H1 (cell line): ENCODE measurements at regions not wholly inside any gene's neighbourhood (a gene's known extent, or its start where the extent isn't known, plus 50 kb on each side); places are given as distances from the start of the nearest gene placed in this dataset.

ENCODE experiments used
- CTCF ChIA-PET: fragments of 300-600 bp; sonication (Branson Sonifier 250); formaldehyde crosslinking; loops from one replicate; lab custom pipeline; 2021; ENCODE audit not compliant: partially characterized antibody; lab: Charles Lee
- POLR2A ChIA-PET: fragments of 300-600 bp; sonication (Branson Sonifier 250); formaldehyde crosslinking; loops from one replicate; lab custom pipeline; 2021; ENCODE audit warnings: inconsistent platforms; ENCODE audit not compliant: partially characterized antibody; lab: Charles Lee
- DNase-seq, 2 experiments: peaks; one replicate each; pipeline versions ENCODE4 v3.0.0 to v3.0.0-alpha.2; 2010 to 2022; ENCODE audit warnings: low spot score in 2 of 2, low read depth in 1 of 2, mixed read lengths in 1 of 2
- FAIRE-seq: peaks from 2 replicates; lab custom pipeline; 2011; peaks lifted over from hg19 to GRCh38; lab: Jason Lieb, UNC
- H2AFZ ChIP-seq: 2 replicates; pipeline ENCODE4 v1.8.1; 2012; ENCODE audit warnings: low read length, inconsistent platforms
- H2AK5ac ChIP-seq: 2 replicates; pipeline ENCODE4 v1.6.1; 2013; ENCODE audit warnings: low read depth, low read length
- H2BK120ac ChIP-seq: replicated peaks from 2 replicates; pipeline ENCODE3; 2013; ENCODE audit warnings: low read depth, low read length, inconsistent platforms
- H2BK12ac ChIP-seq: 2 replicates; pipeline ENCODE4 v1.6.1; 2013; ENCODE audit warnings: low read depth, low read length
- H2BK15ac ChIP-seq: 2 replicates; pipeline ENCODE4 v1.6.1; 2013; ENCODE audit warnings: low read length
- H2BK20ac ChIP-seq: 2 replicates; pipeline ENCODE4 v1.6.1; 2013; ENCODE audit warnings: low read length
- H2BK5ac ChIP-seq: 2 replicates; pipeline ENCODE4 v1.6.1; 2013; ENCODE audit warnings: low read depth, low read length
- H3K14ac ChIP-seq: 2 replicates; pipeline ENCODE4 v1.6.1; 2013; ENCODE audit warnings: inconsistent platforms; ENCODE audit not compliant: insufficient read length
- H3K18ac ChIP-seq: 2 replicates; pipeline ENCODE4 v1.6.1; 2013; ENCODE audit warnings: low read length; ENCODE audit errors: extremely low read depth
- H3K23ac ChIP-seq: 2 replicates; pipeline ENCODE4 v1.6.1; 2013; ENCODE audit warnings: inconsistent platforms; ENCODE audit not compliant: insufficient read length
- H3K23me2 ChIP-seq: 2 replicates; pipeline ENCODE4 v1.6.1; 2013; ENCODE audit warnings: low read depth, low read length
- H3K27ac ChIP-seq: 2 replicates; pipeline ENCODE4 v1.6.1; 2011; ENCODE audit warnings: low read depth, low read length, inconsistent platforms
- H3K27me3 ChIP-seq, 4 experiments: replicated peaks in 1 of 4; 1 replicate in 1 of 4; 2 replicates in 3 of 4; pipeline versions ENCODE4 v1.6.1 to v1.8.1; 2011 to 2013; ENCODE audit warnings: low read length in 3 of 4, mild to moderate bottlenecking in 3 of 4, inconsistent platforms in 2 of 4, mixed read lengths in 2 of 4, moderate library complexity in 1 of 4; ENCODE audit not compliant: control insufficient read depth in 3 of 4, insufficient read depth in 3 of 4; ENCODE audit errors: extremely low read depth in 1 of 4
- H3K36me3 ChIP-seq, 4 experiments: 2 replicates each; pipeline versions ENCODE4 v1.6.1 to v1.8.1; 2011 to 2013; ENCODE audit warnings: mild to moderate bottlenecking in 4 of 4, low read length in 3 of 4, moderate library complexity in 2 of 4, control low read depth in 1 of 4, inconsistent platforms in 1 of 4; ENCODE audit not compliant: insufficient read depth in 4 of 4, control insufficient read depth in 2 of 4
- H3K4ac ChIP-seq: replicated peaks from 2 replicates; pipeline ENCODE3; 2013; ENCODE audit warnings: low read length, low read depth, mixed read lengths, inconsistent platforms; ENCODE audit not compliant: insufficient read length
- H3K4me1 ChIP-seq, 4 experiments: replicated peaks in 1 of 4; 1 replicate in 1 of 4; 2 replicates in 3 of 4; pipeline versions ENCODE4 v1.6.1 to v1.8.1; 2011 to 2013; ENCODE audit warnings: low read length in 3 of 4, inconsistent platforms in 2 of 4, mixed read lengths in 1 of 4; ENCODE audit not compliant: insufficient read depth in 4 of 4, control insufficient read depth in 3 of 4
- H3K4me2 ChIP-seq, 2 experiments: 2 replicates each; pipeline versions ENCODE4 v1.6.1 to v1.8.1; 2011 to 2013; ENCODE audit warnings: low read depth in 2 of 2, low read length in 2 of 2, control low read depth in 1 of 2, inconsistent platforms in 1 of 2, mild to moderate bottlenecking in 1 of 2; ENCODE audit not compliant: insufficient read depth in 1 of 2
- H3K4me3 ChIP-seq, 4 experiments: fragments of 200-600, 300-600 bp in 1 of 4; sonication (generic), shearing (Covaris generic), sonication (Bioruptor Twin) in 1 of 4; 2 replicates each; pipeline versions ENCODE4 v1.5.1 to v1.8.1; 2011 to 2016; ENCODE audit warnings: low read length in 4 of 4, low read depth in 3 of 4, control low read depth in 2 of 4, inconsistent platforms in 2 of 4, mild to moderate bottlenecking in 2 of 4, mixed read lengths in 1 of 4, moderate library complexity in 1 of 4; ENCODE audit not compliant: insufficient read depth in 2 of 4; ENCODE audit errors: extremely low read depth in 1 of 4
- H3K56ac ChIP-seq: replicated peaks from 2 replicates; pipeline ENCODE3; 2013; ENCODE audit warnings: low read depth, mild to moderate bottlenecking, mixed read lengths, low read length, inconsistent platforms; ENCODE audit not compliant: insufficient read length
- H3K79me1 ChIP-seq: 2 replicates; pipeline ENCODE4 v1.6.1; 2013; ENCODE audit warnings: low read depth, low read length, control low read depth
- H3K79me2 ChIP-seq, 2 experiments: 2 replicates each; pipeline versions ENCODE4 v1.6.1 to v1.8.1; 2012 to 2013; ENCODE audit warnings: low read length in 2 of 2, mild to moderate bottlenecking in 2 of 2, inconsistent platforms in 1 of 2; ENCODE audit not compliant: insufficient read depth in 2 of 2, control insufficient read depth in 1 of 2
- H3K9ac ChIP-seq, 4 experiments: replicated peaks in 1 of 4; 1 replicate in 1 of 4; 2 replicates in 3 of 4; pipeline versions ENCODE4 v1.6.1 to v1.8.1; 2011 to 2013; ENCODE audit warnings: low read depth in 3 of 4, low read length in 3 of 4, control low read depth in 2 of 4, mild to moderate bottlenecking in 2 of 4, moderate library complexity in 2 of 4, inconsistent platforms in 1 of 4; ENCODE audit errors: extremely low read depth in 1 of 4
- H3K9me3 ChIP-seq, 2 experiments: 2 replicates each; pipeline versions ENCODE4 v1.6.1 to v1.8.1; 2012 to 2013; ENCODE audit warnings: mild to moderate bottlenecking in 2 of 2, moderate library complexity in 2 of 2, control low read depth in 1 of 2, inconsistent platforms in 1 of 2, low read depth in 1 of 2, low read length in 1 of 2, mixed read lengths in 1 of 2; ENCODE audit not compliant: insufficient read depth in 2 of 2
- H4K20me1 ChIP-seq, 2 experiments: replicated peaks in 1 of 2; 2 replicates each; pipeline versions ENCODE3 to v1.8.1; 2011 to 2013; ENCODE audit warnings: inconsistent platforms in 2 of 2, low read length in 2 of 2, mild to moderate bottlenecking in 1 of 2; ENCODE audit not compliant: insufficient read depth in 2 of 2, control insufficient read depth in 1 of 2
- H4K5ac ChIP-seq: 2 replicates; pipeline ENCODE4 v1.6.1; 2013; ENCODE audit warnings: low read length, low read depth, mixed read lengths, inconsistent platforms; ENCODE audit not compliant: insufficient read length
- H4K8ac ChIP-seq: 2 replicates; pipeline ENCODE4 v1.8.0; 2013; ENCODE audit warnings: mild to moderate bottlenecking, moderate library complexity, low read length, inconsistent platforms; ENCODE audit not compliant: insufficient read depth; ENCODE audit errors: extremely low read depth
- H4K91ac ChIP-seq: replicated peaks from 2 replicates; pipeline ENCODE3; 2013; ENCODE audit warnings: low read length, mixed read lengths, inconsistent platforms; ENCODE audit not compliant: insufficient read length
- EGR1 ChIP-seq: IDR thresholded peaks from 2 replicates; pipeline ENCODE4 v1.6.1; 2011; ENCODE audit warnings: low read depth, low read length, borderline replicate concordance
- SIX5 ChIP-seq: IDR thresholded peaks from 2 replicates; pipeline ENCODE4 v1.6.1; 2011; ENCODE audit warnings: mild to moderate bottlenecking, low read depth, low read length
- WGBS, 2 experiments: shearing (Covaris generic) in 1 of 2; methylation state at CpG; one replicate each; pipeline versions ENCODE4 v1.1.6 to v1.1.7; 2013 to 2015; ENCODE audit warnings: low lambda C conversion rate in 2 of 2, mixed read lengths in 2 of 2, inconsistent platforms in 1 of 2, low coverage in 1 of 2, missing lambda C conversion rate in 1 of 2; ENCODE audit not compliant: insufficient replicate concordance in 2 of 2, insufficient coverage in 1 of 2, insufficient read length in 1 of 2; ENCODE audit errors: extremely low coverage in 1 of 2, missing lambda C conversion rate in 1 of 2; 5-methylcytosine and 5-hydroxymethylcytosine counted together

DNA sequence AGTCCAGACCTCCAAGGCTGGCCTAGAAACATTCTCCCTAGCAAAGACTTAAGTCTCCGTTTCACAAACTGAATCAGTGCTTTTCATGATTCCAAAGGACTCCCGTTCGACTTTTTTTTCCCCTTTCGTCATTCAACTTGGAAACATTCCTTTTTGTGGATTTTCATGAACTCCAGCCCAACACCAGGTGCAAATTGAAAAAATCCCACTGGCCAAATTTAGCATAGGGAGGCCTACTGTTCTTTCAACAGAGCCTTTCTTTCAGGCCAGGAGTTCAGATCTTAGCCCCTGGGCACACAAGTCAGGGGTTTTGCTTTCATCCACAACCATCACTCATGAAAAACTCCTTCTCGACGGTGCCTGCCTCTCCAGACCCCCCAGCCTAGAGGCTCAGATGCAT, 285.3 kb downstream of the PIK3R1 start:
- Histone ChIP-seq H3K9me3 (peaks cover 30 to 32% of the 10 kb centered on the region in 2 experiments), H3K4me1 (no peaks in the 10 kb centered on the region), H2BK15ac (no peak overlapping the region), H4K8ac (no peak overlapping the region), H2BK20ac (no peak overlapping the region), H3K9ac (no peak overlapping the region), H3K4ac (no peak overlapping the region), H3K27ac (no peak overlapping the region), H3K56ac (no peak overlapping the region), H3K18ac (no peak overlapping the region), H3K23ac (no peak overlapping the region), H2BK12ac (no peak overlapping the region), H4K5ac (no peak overlapping the region), H3K79me1 (no peaks in the 10 kb centered on the region), H3K23me2 (no peaks in the 10 kb centered on the region), H3K14ac (no peak overlapping the region), H3K4me2 (no peak overlapping the region), H3K36me3 (no peaks in the 10 kb centered on the region), H4K20me1 (no peaks in the 10 kb centered on the region), H2AK5ac (no peak overlapping the region), H3K79me2 (no peaks in the 10 kb centered on the region), H2BK5ac (no peak overlapping the region), H3K4me3 (no peak overlapping the region), H3K27me3 (no peaks in the 10 kb centered on the region), H2BK120ac (no peak overlapping the region), H2AFZ (no peak overlapping the region), H4K91ac (no peak overlapping the region)
- WGBS, 2 experiments = 96% methylated on average over 6 of the region's 6 CpGs; no CpG with 5 or more reads in 1 of the 2 experiments
- TF ChIP-seq EGR1 (no peak), SIX5 (no peak)
- FAIRE-seq (no peak), DNase-seq (no peak)
- POLR2A ChIA-PET = no interaction called here
- CTCF ChIA-PET = no interaction called here
